Keratinocyte (primary cell): ENCODE measurements at regions not wholly inside any gene's neighbourhood (a gene's known extent, or its start where the extent isn't known, plus 50 kb on each side); places are given as distances from the start of the nearest gene placed in this dataset.

Experiments used
- DNase-seq: peaks from one replicate; pipeline ENCODE4 v3.0.0-alpha.2; 2011; ENCODE audit warnings: low read depth, missing footprints, low spot score
- FAIRE-seq: peaks from 2 replicates; lab custom pipeline; 2011; peaks lifted over from hg19 to GRCh38; lab: Jason Lieb, UNC
- H2AFZ ChIP-seq: 2 replicates; pipeline ENCODE4 v1.6.0; 2012; ENCODE audit warnings: low read length, control low read depth, inconsistent platforms; ENCODE audit not compliant: control insufficient read depth
- H3K27ac ChIP-seq: 2 replicates; pipeline ENCODE4 v1.5.1; 2011; ENCODE audit warnings: low read length; ENCODE audit not compliant: control insufficient read depth, insufficient read depth
- H3K27me3 ChIP-seq: 3 replicates; pipeline ENCODE4 v1.6.0; 2011; ENCODE audit warnings: low read length; ENCODE audit not compliant: control insufficient read depth, insufficient read depth; ENCODE audit errors: extremely low read depth
- H3K36me3 ChIP-seq, 2 experiments: 2 replicates in 1 of 2; 3 replicates in 1 of 2; pipeline ENCODE4 v1.5.1; 2011; ENCODE audit warnings: low read length in 2 of 2, mild to moderate bottlenecking in 1 of 2; ENCODE audit not compliant: control insufficient read depth in 2 of 2, insufficient read depth in 2 of 2; ENCODE audit errors: extremely low read depth in 1 of 2
- H3K4me1 ChIP-seq: 3 replicates; pipeline ENCODE4 v1.5.1; 2011; ENCODE audit warnings: low read length; ENCODE audit not compliant: control insufficient read depth, insufficient read depth; ENCODE audit errors: extremely low read depth
- H3K4me2 ChIP-seq: 3 replicates; pipeline ENCODE4 v1.6.0; 2011; ENCODE audit warnings: low read depth, low read length; ENCODE audit not compliant: control insufficient read depth, insufficient read depth; ENCODE audit errors: extremely low read depth
- H3K4me3 ChIP-seq, 3 experiments: fragments of 200-600 bp in 1 of 3; sonication (generic) in 1 of 3; 2 replicates in 2 of 3; 3 replicates in 1 of 3; pipeline ENCODE4 v1.5.1; 2011 to 2016; ENCODE audit warnings: low read length in 3 of 3, mild to moderate bottlenecking in 3 of 3, control low read depth in 2 of 3, inconsistent platforms in 1 of 3, low read depth in 1 of 3, mixed read lengths in 1 of 3, mixed run types in 1 of 3, moderate library complexity in 1 of 3; ENCODE audit not compliant: control insufficient read depth in 2 of 3, insufficient read depth in 2 of 3; ENCODE audit errors: extremely low read depth in 1 of 3
- H3K79me2 ChIP-seq: 2 replicates; pipeline ENCODE4 v1.6.0; 2012; ENCODE audit warnings: low read length; ENCODE audit not compliant: control insufficient read depth, insufficient read depth
- H3K9ac ChIP-seq: 3 replicates; pipeline ENCODE4 v1.6.0; 2011; ENCODE audit warnings: low read length; ENCODE audit not compliant: control insufficient read depth, insufficient read depth; ENCODE audit errors: extremely low read depth
- H3K9me1 ChIP-seq: 3 replicates; pipeline ENCODE4 v1.6.0; 2011; ENCODE audit warnings: low read length; ENCODE audit not compliant: control insufficient read depth, insufficient read depth; ENCODE audit errors: extremely low read depth
- H3K9me3 ChIP-seq: 2 replicates; pipeline ENCODE4 v1.5.1; 2012; ENCODE audit warnings: low read depth, low read length; ENCODE audit not compliant: control insufficient read depth
- H4K20me1 ChIP-seq: 3 replicates; pipeline ENCODE4 v1.6.0; 2011; ENCODE audit warnings: low read length; ENCODE audit not compliant: control insufficient read depth, insufficient read depth; ENCODE audit errors: extremely low read depth
- CTCF ChIP-seq, 3 experiments: IDR thresholded peaks in 1 of 3; conservative IDR thresholded peaks in 1 of 3; optimal IDR thresholded peaks in 1 of 3; 2 replicates in 2 of 3; 3 replicates in 1 of 3; pipeline versions ENCODE3 to v1.5.1; 2011; ENCODE audit warnings: low read length in 3 of 3, mild to moderate bottlenecking in 3 of 3, moderate library complexity in 2 of 3, control low read depth in 1 of 3, inconsistent platforms in 1 of 3; ENCODE audit not compliant: insufficient read depth in 2 of 3; ENCODE audit errors: extremely low read depth in 1 of 3
- EZH2 ChIP-seq: IDR thresholded peaks from one replicate; pipeline ENCODE4 v1.6.1; 2012; ENCODE audit warnings: inconsistent platforms, mild to moderate bottlenecking, low read length, moderate library complexity
- dilution Hi-C: fragments of 300-500 bp; cut with MboI; formaldehyde crosslinking; loops from one replicate; pipeline ENCODE4 v1.7.0; 2020; ENCODE audit warnings: low sequenced_read_pairs; ENCODE audit not compliant: extremely low pct_ligation_motif_present

- Histone ChIP-seq H3K9me1 (no peaks in the 10 kb centered on the region), H3K9me3 (no peaks in the 10 kb centered on the region), H3K27me3 (no peaks in the 10 kb centered on the region), H3K36me3 (no peaks in the 10 kb centered on the region), H3K4me3 (no peak overlapping the region), H2AFZ (no peak overlapping the region), H3K9ac (no peak overlapping the region), H4K20me1 (no peaks in the 10 kb centered on the region), H3K4me2 (no peak overlapping the region), H3K4me1 (no peaks in the 10 kb centered on the region), H3K27ac (no peak overlapping the region), H3K79me2 (no peaks in the 10 kb centered on the region)
- dilution Hi-C loops, result no loop called here
- TF ChIP-seq EZH2 (no peak), CTCF (optimal IDR thresholded peaks at IDR 0.05 in 1 of 3, IDR thresholded peaks at IDR 0.05 in 1 of 3, conservative IDR thresholded peaks at IDR 0.05 in 1 of 3; ENCODE audit: extremely low read depth in 1 of 3, insufficient read depth in 2 of 3, low read length in 3 of 3) (no peak)
- no peak for FAIRE-seq
- DNase-seq, result no peak
Observed at GRCh38 chr9:120307599-120307998, 272.4 kb downstream of the CDK5RAP2 start.

GRCh38 chr9:120306561-120306960, 273.4 kb downstream of the CDK5RAP2 start:
- no peaks in the 10 kb centered on the region for H3K9me1 ChIP-seq
- DNase-seq (no peak), FAIRE-seq (no peak)
- H3K27me3 ChIP-seq, result no peaks in the 10 kb centered on the region
- H3K36me3 ChIP-seq, result no peaks in the 10 kb centered on the region
- H3K27ac ChIP-seq, result no peak overlapping the region
- TF ChIP-seq EZH2 (no peak), CTCF (optimal IDR thresholded peaks at IDR 0.05 in 1 of 3, IDR thresholded peaks at IDR 0.05 in 1 of 3, conservative IDR thresholded peaks at IDR 0.05 in 1 of 3; ENCODE audit: extremely low read depth in 1 of 3, insufficient read depth in 2 of 3, low read length in 3 of 3) (no peak)
- no peak overlapping the region for H2AFZ ChIP-seq
- no peak overlapping the region for H3K9ac ChIP-seq
- no peak overlapping the region for H3K4me3 ChIP-seq
- H3K79me2 ChIP-seq, result no peaks in the 10 kb centered on the region
- no peaks in the 10 kb centered on the region for H3K4me1 ChIP-seq
- H3K9me3 ChIP-seq, result no peaks in the 10 kb centered on the region
- no peak overlapping the region for H3K4me2 ChIP-seq
- H4K20me1 ChIP-seq, result no peaks in the 10 kb centered on the region
- dilution Hi-C loops, result no loop called here
